OCI-LY1 (cell line): ENCODE measurements at regions not wholly inside any gene's neighbourhood (a gene's known extent, or its start where the extent isn't known, plus 50 kb on each side); places are given as distances from the start of the nearest gene placed in this dataset.

Source experiments
- H2AFZ ChIP-seq: fragments of 200-600 bp; sonication (generic), shearing (Covaris generic); 2 replicates; pipeline ENCODE4 v1.6.0; 2014; ENCODE audit warnings: antibody characterized with exemption, mild to moderate bottlenecking, low read length
- H3F3A ChIP-seq: fragments of 200-600 bp; sonication (generic), shearing (Covaris generic); 2 replicates; pipeline ENCODE4 v1.6.0; 2014; ENCODE audit warnings: mild to moderate bottlenecking, antibody characterized with exemption, low read length, moderate library complexity; ENCODE audit not compliant: insufficient read depth
- H3K27ac ChIP-seq: fragments of 200-600 bp; sonication (generic); 2 replicates; pipeline ENCODE4 v1.5.1; 2014; ENCODE audit warnings: low read length, mixed run types, mild to moderate bottlenecking, low read depth; ENCODE audit not compliant: poor library complexity, severe bottlenecking
- H3K27me3 ChIP-seq: fragments of 200-600 bp; sonication (generic); 2 replicates; pipeline ENCODE4 v1.6.0; 2014; ENCODE audit warnings: antibody characterized with exemption, mild to moderate bottlenecking, low read length, moderate library complexity; ENCODE audit not compliant: insufficient read depth
- H3K36me3 ChIP-seq: fragments of 200-600 bp; sonication (generic); 2 replicates; pipeline ENCODE4 v1.6.1; 2014; ENCODE audit warnings: mild to moderate bottlenecking, antibody characterized with exemption, low read length, moderate library complexity, mixed read lengths; ENCODE audit not compliant: insufficient read depth
- H3K4me1 ChIP-seq: fragments of 200-600 bp; sonication (generic); 2 replicates; pipeline ENCODE4 v1.5.1; 2014; ENCODE audit warnings: mild to moderate bottlenecking, low read length, moderate library complexity; ENCODE audit not compliant: insufficient read depth, severe bottlenecking
- H3K4me2 ChIP-seq: fragments of 200-600 bp; sonication (generic), shearing (Covaris generic); 2 replicates; pipeline ENCODE4 v1.6.1; 2014; ENCODE audit warnings: low read length
- H3K4me3 ChIP-seq: fragments of 200-600 bp; sonication (generic); 2 replicates; pipeline ENCODE4 v1.5.1; 2014; ENCODE audit warnings: low read length, low read depth, mild to moderate bottlenecking, mixed read lengths; ENCODE audit not compliant: poor library complexity, severe bottlenecking
- H3K79me2 ChIP-seq: fragments of 200-600 bp; shearing (Covaris generic); 2 replicates; pipeline ENCODE4 v1.6.1; 2016; ENCODE audit warnings: mixed run types, low read length, mixed read lengths; ENCODE audit not compliant: insufficient read depth
- H3K9ac ChIP-seq: fragments of 200-600 bp; sonication (generic), shearing (Covaris generic); 2 replicates; pipeline ENCODE4 v1.6.1; 2014; ENCODE audit warnings: mild to moderate bottlenecking, low read length, mixed read lengths
- H3K9me2 ChIP-seq: fragments of 200-600 bp; sonication (generic), shearing (Covaris generic); 2 replicates; pipeline ENCODE4 v1.6.1; 2014; ENCODE audit warnings: low read depth, mild to moderate bottlenecking, low read length, mixed read lengths
- H3K9me3 ChIP-seq: fragments of 200-600 bp; shearing (Covaris generic); 2 replicates; pipeline ENCODE4 v1.6.1; 2014; ENCODE audit warnings: low read length, mixed read lengths
- H4K20me1 ChIP-seq: fragments of 200-600 bp; sonication (generic), shearing (Covaris generic); 2 replicates; pipeline ENCODE4 v1.6.0; 2016; ENCODE audit warnings: mild to moderate bottlenecking, low read length; ENCODE audit not compliant: insufficient read depth
- EZH2 ChIP-seq: fragments of 200-600 bp; sonication (generic), shearing (Covaris generic); IDR thresholded peaks from 2 replicates; pipeline ENCODE4 v1.8.0; 2017; ENCODE audit warnings: borderline replicate concordance, mixed run types, mild to moderate bottlenecking, antibody characterized with exemption, low read length, moderate library complexity, mixed read lengths
- TF ChIP-seq, protein P1 (sequence below): fragments of 200-600 bp; sonication (generic), shearing (Covaris generic); IDR thresholded peaks from 2 replicates; pipeline ENCODE4 v1.5.1; 2017; ENCODE audit warnings: mild to moderate bottlenecking, antibody characterized with exemption, low read length, moderate library complexity, mixed read lengths

DNA sequence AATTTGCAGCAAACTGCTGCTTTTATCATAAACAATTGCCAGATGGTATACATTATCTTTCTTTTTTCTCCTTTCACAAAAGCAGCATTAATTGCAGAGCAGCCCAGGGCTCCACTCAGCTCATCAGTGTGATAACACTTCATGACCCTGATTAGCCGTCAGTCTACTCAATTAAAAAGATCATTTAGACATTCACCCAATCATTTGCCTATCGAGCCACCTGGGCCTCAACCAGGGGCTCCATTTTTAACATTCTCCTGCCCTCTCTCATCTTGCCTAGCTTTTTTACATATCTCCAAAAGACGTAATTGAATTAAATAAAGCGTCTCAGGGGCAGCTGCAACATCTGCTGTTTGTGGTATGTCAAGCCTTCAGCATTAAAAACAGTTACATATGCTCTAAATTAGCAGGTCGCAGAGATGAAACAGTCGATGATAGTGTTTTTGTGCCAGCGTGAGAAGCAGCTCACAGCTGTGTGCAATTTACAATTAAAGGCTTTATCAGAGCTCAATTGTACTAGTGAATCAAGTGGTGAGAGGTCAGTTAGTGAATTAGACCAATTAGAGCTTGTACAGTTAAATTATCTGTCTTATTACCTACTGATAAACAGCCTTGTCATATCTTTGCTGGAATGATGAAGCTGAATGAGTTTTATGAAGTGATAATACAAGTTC lies 522.5 kb downstream of the ETV1 start:
- H3K36me3 ChIP-seq: peaks cover 5% of the 10 kb centered on the region; the same call in 1 of the 2 replicates
- TF ChIP-seq, protein P1, sequence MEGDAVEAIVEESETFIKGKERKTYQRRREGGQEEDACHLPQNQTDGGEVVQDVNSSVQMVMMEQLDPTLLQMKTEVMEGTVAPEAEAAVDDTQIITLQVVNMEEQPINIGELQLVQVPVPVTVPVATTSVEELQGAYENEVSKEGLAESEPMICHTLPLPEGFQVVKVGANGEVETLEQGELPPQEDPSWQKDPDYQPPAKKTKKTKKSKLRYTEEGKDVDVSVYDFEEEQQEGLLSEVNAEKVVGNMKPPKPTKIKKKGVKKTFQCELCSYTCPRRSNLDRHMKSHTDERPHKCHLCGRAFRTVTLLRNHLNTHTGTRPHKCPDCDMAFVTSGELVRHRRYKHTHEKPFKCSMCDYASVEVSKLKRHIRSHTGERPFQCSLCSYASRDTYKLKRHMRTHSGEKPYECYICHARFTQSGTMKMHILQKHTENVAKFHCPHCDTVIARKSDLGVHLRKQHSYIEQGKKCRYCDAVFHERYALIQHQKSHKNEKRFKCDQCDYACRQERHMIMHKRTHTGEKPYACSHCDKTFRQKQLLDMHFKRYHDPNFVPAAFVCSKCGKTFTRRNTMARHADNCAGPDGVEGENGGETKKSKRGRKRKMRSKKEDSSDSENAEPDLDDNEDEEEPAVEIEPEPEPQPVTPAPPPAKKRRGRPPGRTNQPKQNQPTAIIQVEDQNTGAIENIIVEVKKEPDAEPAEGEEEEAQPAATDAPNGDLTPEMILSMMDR: no peak
- no peak for TF ChIP-seq EZH2
- H2AFZ ChIP-seq: no peak overlapping the region
- peak overlapping the region; percentile 71 for H3K4me2 ChIP-seq
- H3K9ac ChIP-seq: peak overlapping the region; percentile 84
- H3K4me1 ChIP-seq: peaks cover 72% of the 10 kb centered on the region
- H3K9me2 ChIP-seq: no peaks in the 10 kb centered on the region
- peaks cover 10% of the 10 kb centered on the region; the same call in 1 of the 2 replicates for H3F3A ChIP-seq
- no peaks in the 10 kb centered on the region for H3K79me2 ChIP-seq
- peaks cover 3% of the 10 kb centered on the region; the same call in 1 of the 2 replicates for H3K9me3 ChIP-seq
- H3K4me3 ChIP-seq: peak overlapping the region; percentile 37
- no peaks in the 10 kb centered on the region for H3K27me3 ChIP-seq
- H3K27ac ChIP-seq: peak overlapping the region; percentile 100
- H4K20me1 ChIP-seq: no peaks in the 10 kb centered on the region

DNA sequence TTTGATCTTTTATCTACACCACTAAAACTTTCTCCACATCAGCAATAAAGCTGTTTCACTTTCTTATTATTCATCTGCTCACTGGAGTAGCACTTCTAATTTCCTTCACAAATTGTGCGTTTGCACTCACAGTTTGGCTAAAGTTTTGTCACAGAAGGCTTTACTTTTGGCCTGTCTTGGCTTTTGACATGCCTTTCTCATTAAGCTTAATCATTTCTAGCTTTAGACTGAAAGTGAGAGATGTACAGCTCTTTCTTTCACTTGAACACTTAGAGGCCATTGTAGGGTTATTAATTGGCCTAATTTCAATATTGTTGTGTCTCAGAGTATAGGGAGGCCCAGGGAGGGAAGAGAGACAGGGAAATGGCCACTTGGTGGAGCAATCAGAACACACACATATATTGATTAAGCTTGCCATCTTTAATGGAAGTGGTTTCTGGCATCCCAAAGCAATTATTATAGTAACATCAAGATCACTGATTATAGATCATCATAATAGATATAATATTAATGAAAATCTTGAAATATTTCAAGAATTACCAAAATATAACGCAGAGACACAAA lies 512.5 kb downstream of the ETV1 start:
- TF ChIP-seq EZH2: no peak
- TF ChIP-seq, protein P1: peak; percentile 28; the same call in 1 of the 2 replicates
- peak overlapping the region; percentile 23; the same call in 1 of the 2 replicates for H2AFZ ChIP-seq
- H3K9ac ChIP-seq: no peak overlapping the region
- peak overlapping the region; percentile 52 for H3K27ac ChIP-seq
- no peak overlapping the region for H3K4me3 ChIP-seq
- H3K4me2 ChIP-seq: no peak overlapping the region
- H3K9me3 ChIP-seq: no peaks in the 10 kb centered on the region
- H3K27me3 ChIP-seq: no peaks in the 10 kb centered on the region
- H3F3A ChIP-seq: no peaks in the 10 kb centered on the region
- no peaks in the 10 kb centered on the region for H3K79me2 ChIP-seq
- H3K36me3 ChIP-seq: no peaks in the 10 kb centered on the region; the same call in 1 of the 2 replicates
- H3K9me2 ChIP-seq: no peaks in the 10 kb centered on the region
- no peaks in the 10 kb centered on the region for H4K20me1 ChIP-seq
- H3K4me1 ChIP-seq: peaks cover 33% of the 10 kb centered on the region

DNA sequence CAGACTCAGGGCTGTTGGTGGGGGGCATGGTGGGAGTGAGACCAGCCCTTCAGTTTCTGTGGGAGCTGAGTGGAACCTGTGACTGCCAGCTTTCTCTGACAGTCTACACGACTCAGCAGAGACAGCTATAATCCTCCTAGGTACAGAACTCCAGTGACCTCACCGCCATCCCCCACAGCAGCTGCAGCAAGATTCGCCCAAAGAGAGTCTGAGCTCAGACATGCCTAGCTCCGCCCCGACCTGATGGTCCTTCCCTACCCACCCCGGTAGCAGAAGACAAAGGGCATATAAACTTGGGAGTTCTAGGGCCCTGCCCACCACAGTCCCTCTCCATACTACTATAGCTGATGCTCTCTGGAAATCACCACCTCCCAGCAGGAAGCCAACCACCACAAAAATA lies 500.1 kb downstream of the ETV1 start:
- Histone ChIP-seq H3K27me3 (no peaks in the 10 kb centered on the region), H2AFZ (no peak overlapping the region), H3K79me2 (no peaks in the 10 kb centered on the region), H3K36me3 (no peaks in the 10 kb centered on the region; the same call in 1 of the 2 replicates), H3K4me2 (no peak overlapping the region), H3K9me3 (peaks cover 11% of the 10 kb centered on the region), H3K4me3 (no peak overlapping the region), H3F3A (no peaks in the 10 kb centered on the region), H3K4me1 (no peaks in the 10 kb centered on the region), H4K20me1 (no peaks in the 10 kb centered on the region), H3K9me2 (no peaks in the 10 kb centered on the region), H3K9ac (no peak overlapping the region), H3K27ac (no peak overlapping the region)
- TF ChIP-seq EZH2: no peak
- TF ChIP-seq, protein P1: no peak
